H9 (cell line): ENCODE measurements at regions not wholly inside any gene's neighbourhood (a gene's known extent, or its start where the extent isn't known, plus 50 kb on each side); places are given as distances from the start of the nearest gene placed in this dataset.

Experiments used
- DNase-seq: peaks from one replicate; pipeline ENCODE4 v3.0.0-alpha.2; 2017
- H2AFZ ChIP-seq: one replicate; pipeline ENCODE4 v1.6.1; 2013; ENCODE audit warnings: mild to moderate bottlenecking, low read length, control low read depth, moderate library complexity
- H2AK5ac ChIP-seq: 2 replicates; pipeline ENCODE4 v1.6.1; 2013; ENCODE audit warnings: low read length, control low read depth, mixed read lengths; ENCODE audit not compliant: insufficient read length
- H2BK120ac ChIP-seq: one replicate; pipeline ENCODE4 v1.6.1; 2013; ENCODE audit warnings: low read depth, mild to moderate bottlenecking, low read length, control low read depth, inconsistent platforms; ENCODE audit not compliant: poor library complexity, severe bottlenecking
- H2BK12ac ChIP-seq: 2 replicates; pipeline ENCODE4 v1.6.1; 2013; ENCODE audit warnings: low read length, control low read depth, mixed read lengths, low read depth; ENCODE audit not compliant: insufficient read length
- H2BK15ac ChIP-seq: 2 replicates; pipeline ENCODE4 v1.6.1; 2013; ENCODE audit warnings: low read depth, low read length, control low read depth
- H2BK20ac ChIP-seq: one replicate; pipeline ENCODE4 v1.6.1; 2013; ENCODE audit warnings: low read depth, mild to moderate bottlenecking, low read length, control low read depth, inconsistent platforms; ENCODE audit not compliant: poor library complexity, severe bottlenecking
- H2BK5ac ChIP-seq: 2 replicates; pipeline ENCODE4 v1.6.1; 2013; ENCODE audit warnings: low read length, control low read depth, mixed read lengths; ENCODE audit not compliant: insufficient read length
- H3K14ac ChIP-seq: 2 replicates; pipeline ENCODE4 v1.6.1; 2013; ENCODE audit warnings: low read length, control low read depth; ENCODE audit not compliant: insufficient read depth
- H3K18ac ChIP-seq: 2 replicates; pipeline ENCODE4 v1.6.1; 2013; ENCODE audit warnings: low read depth, mild to moderate bottlenecking, mixed read lengths, low read length, control low read depth; ENCODE audit not compliant: insufficient read length
- H3K23ac ChIP-seq: 2 replicates; pipeline ENCODE4 v1.6.1; 2013; ENCODE audit warnings: low read length, control low read depth, mixed read lengths, low read depth; ENCODE audit not compliant: insufficient read length
- H3K23me2 ChIP-seq: 2 replicates; pipeline ENCODE4 v1.6.1; 2013; ENCODE audit warnings: low read depth, mild to moderate bottlenecking, mixed read lengths, low read length, control low read depth; ENCODE audit not compliant: insufficient read length, poor library complexity, severe bottlenecking
- H3K27ac ChIP-seq: 2 replicates; pipeline ENCODE4 v1.5.1; 2013; ENCODE audit warnings: low read length, control low read depth, mixed read lengths, low read depth; ENCODE audit not compliant: insufficient read length
- H3K27me3 ChIP-seq: 2 replicates; pipeline ENCODE4 v1.6.1; 2013; ENCODE audit warnings: low read length, control low read depth, inconsistent platforms; ENCODE audit not compliant: insufficient read depth
- H3K4ac ChIP-seq: 2 replicates; pipeline ENCODE4 v1.6.1; 2013; ENCODE audit warnings: low read depth, mild to moderate bottlenecking, control low read depth, inconsistent platforms, low read length, moderate library complexity
- H3K4me1 ChIP-seq: 2 replicates; pipeline ENCODE4 v1.6.1; 2013; ENCODE audit warnings: low read length, control low read depth, inconsistent platforms; ENCODE audit not compliant: insufficient read depth
- H3K4me2 ChIP-seq: 2 replicates; pipeline ENCODE4 v1.6.1; 2013; ENCODE audit warnings: low read length, control low read depth, mixed read lengths; ENCODE audit not compliant: insufficient read length, insufficient read depth
- H3K56ac ChIP-seq: 2 replicates; pipeline ENCODE4 v1.6.1; 2013; ENCODE audit warnings: low read depth, mild to moderate bottlenecking, mixed read lengths, low read length, control low read depth; ENCODE audit not compliant: insufficient read length
- H3K79me1 ChIP-seq: 2 replicates; pipeline ENCODE4 v1.6.1; 2013; ENCODE audit warnings: low read depth, mild to moderate bottlenecking, moderate library complexity, low read length, control low read depth, inconsistent platforms; ENCODE audit not compliant: insufficient read depth, poor library complexity, severe bottlenecking
- H3K79me2 ChIP-seq: 2 replicates; pipeline ENCODE4 v1.6.1; 2013; ENCODE audit warnings: low read length, control low read depth, inconsistent platforms; ENCODE audit not compliant: insufficient read depth
- H3K9ac ChIP-seq: 2 replicates; pipeline ENCODE4 v1.6.1; 2013; ENCODE audit warnings: low read length, control low read depth, mixed read lengths; ENCODE audit not compliant: insufficient read length; ENCODE audit errors: extremely low read depth
- H3K9me3 ChIP-seq: one replicate; pipeline ENCODE4 v1.6.1; 2013; ENCODE audit warnings: low read depth, low read length, inconsistent platforms; ENCODE audit not compliant: control insufficient read depth
- H3T11ph ChIP-seq: one replicate; pipeline ENCODE4 v1.6.1; 2013; ENCODE audit warnings: mild to moderate bottlenecking, low read length, control low read depth, inconsistent platforms
- H4K20me1 ChIP-seq: one replicate; pipeline ENCODE4 v1.6.1; 2013; ENCODE audit not compliant: control insufficient read depth, insufficient read length, insufficient read depth
- H4K5ac ChIP-seq: 2 replicates; pipeline ENCODE4 v1.6.1; 2013; ENCODE audit warnings: low read depth, mild to moderate bottlenecking, mixed read lengths, low read length, control low read depth; ENCODE audit not compliant: insufficient read length
- H4K8ac ChIP-seq: replicated peaks from 2 replicates; pipeline ENCODE4 v1.6.1; 2013; ENCODE audit warnings: low read length, control low read depth, mixed read lengths, low read depth; ENCODE audit not compliant: insufficient read length
- H4K91ac ChIP-seq: 2 replicates; pipeline ENCODE4 v1.6.1; 2013; ENCODE audit warnings: low read depth, mild to moderate bottlenecking, moderate library complexity, mixed read lengths, low read length, control low read depth; ENCODE audit not compliant: insufficient read length
- H3K27ac Mint-ChIP-seq, 3 experiments: 2 replicates in 2 of 3; 3 replicates in 1 of 3; pipeline ENCODE4 v1.8.0; 2020 to 2021; ENCODE audit warnings: mixed read lengths in 3 of 3, mild to moderate bottlenecking in 1 of 3, moderate library complexity in 1 of 3
- H3K27me3 Mint-ChIP-seq: 2 replicates; pipeline ENCODE4 v1.8.0; 2021; ENCODE audit warnings: low read depth, mild to moderate bottlenecking, moderate library complexity, mixed read lengths
- H3K36me3 Mint-ChIP-seq, 3 experiments: 2 replicates in 2 of 3; 3 replicates in 1 of 3; pipeline ENCODE4 v1.8.0; 2020 to 2021; ENCODE audit warnings: low read depth in 3 of 3, mixed read lengths in 3 of 3; ENCODE audit not compliant: insufficient read depth in 1 of 3
- H3K4me1 Mint-ChIP-seq, 2 experiments: 2 replicates each; pipeline ENCODE4 v1.8.0; 2020; ENCODE audit warnings: mixed read lengths in 2 of 2
- H3K4me3 Mint-ChIP-seq, 2 experiments: 2 replicates in 1 of 2; 3 replicates in 1 of 2; pipeline ENCODE4 v1.8.0; 2020 to 2021; ENCODE audit warnings: mild to moderate bottlenecking in 2 of 2, mixed read lengths in 2 of 2, moderate library complexity in 1 of 2
- H3K9me3 Mint-ChIP-seq, 2 experiments: 2 replicates in 1 of 2; 3 replicates in 1 of 2; pipeline ENCODE4 v1.8.0; 2020; ENCODE audit warnings: mild to moderate bottlenecking in 2 of 2, mixed read lengths in 2 of 2, moderate library complexity in 1 of 2
- CTCF ChIP-seq: fragments of 200-600 bp; sonication (generic); conservative IDR thresholded peaks from 3 replicates; pipeline ENCODE4 v1.8.0; 2021; ENCODE audit warnings: antibody characterized with exemption, mild to moderate bottlenecking
- WGBS: extraction: QIAGEN DNeasy Blood & Tissue Kit; methylation state at CpG from one replicate; pipeline ENCODE4 v1.1.7; 2013; ENCODE audit warnings: missing lambda C conversion rate, low lambda C conversion rate, mixed read lengths; ENCODE audit not compliant: insufficient read length; ENCODE audit errors: extremely low coverage; 5-methylcytosine and 5-hydroxymethylcytosine counted together

- Histone ChIP-seq H2AFZ (no peak overlapping the region), H2BK20ac (no peak overlapping the region), H2BK15ac (no peak overlapping the region), H4K5ac (no peak overlapping the region), H2BK5ac (no peak overlapping the region), H3K4me2 (no peak overlapping the region), H3K18ac (no peak overlapping the region), H4K8ac (no peak overlapping the region), H2AK5ac (no peak overlapping the region), H3K27ac (no peak overlapping the region), H3K4me1 (no peaks in the 10 kb centered on the region), H3K23ac (no peak overlapping the region), H3K79me1 (no peaks in the 10 kb centered on the region), H3K23me2 (no peaks in the 10 kb centered on the region), H3K56ac (no peak overlapping the region), H3K27me3 (no peaks in the 10 kb centered on the region; the same call in 1 of the 2 replicates), H4K20me1 (no peaks in the 10 kb centered on the region), H3T11ph (no peak overlapping the region), H2BK120ac (no peak overlapping the region), H3K79me2 (no peaks in the 10 kb centered on the region), H3K9ac (no peak overlapping the region), H3K9me3 (no peaks in the 10 kb centered on the region), H2BK12ac (no peak overlapping the region), H3K4ac (no peak overlapping the region), H3K14ac (no peak overlapping the region), H4K91ac (no peak overlapping the region)
- Mint-ChIP-seq H3K4me3 (no peak overlapping the region), H3K9me3 (no peaks in the 10 kb centered on the region; a peak in 1 of 5 replicates), H3K4me1 (peaks cover 2 to 6% of the 10 kb centered on the region in 2 experiments; a peak in 3 of 4 replicates), H3K36me3 (no peaks in the 10 kb centered on the region), H3K27me3 (0 out of 2 replicates have a peak, but pooled peaks cover 1% of the 10 kb centered on the region), H3K27ac (no peak overlapping the region)
- no CpG with 5 or more reads among the region's 5 CpGs for WGBS
- no peak for DNase-seq
- TF ChIP-seq CTCF = no peak
These were observed 167.5 kb downstream of the URI1 start for GRCh38 chr19:30109565-30109964.
